PFSK-1 (cell line): ENCODE measurements at regions not wholly inside any gene's neighbourhood (a gene's known extent, or its start where the extent isn't known, plus 50 kb on each side); places are given as distances from the start of the nearest gene placed in this dataset.

Experiments
- POLR2AphosphoS5 ChIP-seq: IDR thresholded peaks from 2 replicates; pipeline ENCODE4 v1.6.1; 2012; ENCODE audit warnings: low read depth, mild to moderate bottlenecking, control low read depth, low read length, moderate library complexity
- REST ChIP-seq, 2 experiments: IDR thresholded peaks; 2 replicates each; pipeline versions ENCODE4 v1.6.1 to v1.8.0; 2011 to 2012; ENCODE audit warnings: low read depth in 2 of 2, low read length in 2 of 2, control low read depth in 1 of 2, inconsistent platforms in 1 of 2, mild to moderate bottlenecking in 1 of 2, moderate library complexity in 1 of 2; ENCODE audit not compliant: insufficient read depth in 1 of 2

DNA sequence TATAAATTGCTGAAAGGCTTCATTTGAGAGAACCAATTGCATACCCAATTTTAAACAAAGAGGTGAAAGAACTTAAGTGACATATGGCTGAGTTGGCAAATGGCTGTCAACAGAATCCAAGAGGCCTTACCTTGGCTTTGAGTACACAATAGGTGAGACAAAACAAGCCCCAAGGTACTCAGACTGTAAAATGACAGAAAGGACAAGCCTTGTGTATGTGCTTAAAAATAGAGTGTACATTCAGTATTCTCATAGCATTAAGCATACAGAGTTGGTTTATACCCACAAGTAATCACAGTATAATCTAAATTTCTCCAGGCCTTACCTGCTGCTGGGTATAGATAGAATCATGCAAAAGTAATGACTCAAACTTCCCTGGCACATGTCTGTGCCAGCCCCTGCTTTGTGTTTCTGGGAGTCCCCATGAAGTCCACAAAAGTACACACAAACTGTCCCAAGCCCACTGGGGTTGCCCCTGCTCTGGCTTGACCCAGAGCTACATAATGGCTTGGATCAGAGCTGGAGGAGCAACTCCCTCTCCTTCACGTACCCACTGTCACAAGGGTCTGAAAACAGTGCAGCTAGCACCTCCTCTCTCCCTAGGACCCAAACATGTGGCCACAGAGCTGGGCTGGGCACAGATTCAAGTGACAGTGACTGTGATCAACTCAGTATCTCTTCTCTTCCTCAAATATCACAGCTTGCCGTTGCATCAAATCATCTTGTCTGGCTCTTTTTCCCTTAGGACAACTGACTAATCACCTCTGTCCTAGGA, 250.8 kb downstream of the ENC1 start:
- TF ChIP-seq POLR2AphosphoS5 (no peak), REST (IDR thresholded peaks at IDR 0.05; ENCODE audit: insufficient read depth in 1 of 2, low read depth in 2 of 2, low read length in 2 of 2) (no peak)
